ENCODE measurements at regions not wholly inside any gene's neighbourhood (a gene's known extent, or its start where the extent isn't known, plus 50 kb on each side); places are given as distances from the start of the nearest gene placed in this dataset.

DNA sequence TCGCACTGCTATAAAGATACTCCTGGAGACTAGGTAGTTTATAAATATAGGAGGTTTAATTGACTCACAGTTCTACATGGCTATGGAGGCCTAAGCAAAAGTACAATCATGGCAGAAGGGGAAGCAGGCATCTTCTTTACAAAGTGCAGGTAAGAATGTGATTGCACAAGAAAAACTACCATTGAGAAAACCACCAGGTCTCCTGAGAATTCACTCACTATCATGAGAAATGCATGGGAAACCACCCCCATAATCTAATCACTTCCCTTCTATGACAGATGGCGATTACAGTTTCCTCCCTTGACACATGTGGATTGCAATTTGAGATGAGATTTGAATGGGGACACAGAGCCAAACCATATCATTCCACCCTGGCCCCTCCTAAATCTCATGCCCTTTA is 121.2 kb upstream of the ST8SIA4 start:
- dilution Hi-C loops (cut with MboI; ENCODE audit: extremely low pct_ligation_motif_present, low sequenced_read_pairs) (no loop called here), intact Hi-C loops (cut with micrococcal nuclease) (no loop called here)
- Histone ChIP-seq H2AFZ (ENCODE audit: low read depth, low read length) (no peak overlapping the region), H3K27me3 (ENCODE audit: control insufficient read depth in 2 of 2, insufficient read depth in 2 of 2, low read length in 2 of 2) (no peaks in the 10 kb centered on the region), H3K4me2 (ENCODE audit: insufficient read depth, low read length) (no peak overlapping the region), H3K4me1 (ENCODE audit: control insufficient read depth, extremely low read depth, insufficient read depth, low read length) (no peaks in the 10 kb centered on the region), H3K36me3 (ENCODE audit: control insufficient read depth in 2 of 2, extremely low read depth in 1 of 2, insufficient read depth in 2 of 2, low read length in 2 of 2) (no peaks in the 10 kb centered on the region), H4K20me1 (replicated peaks; ENCODE audit: control insufficient read depth, extremely low read depth, insufficient read depth, low read length) (no peaks in the 10 kb centered on the region), H3K4me3 (replicated peaks in 1 of 3; ENCODE audit: insufficient read depth in 1 of 3, low read depth in 1 of 3, low read length in 3 of 3) (no peak overlapping the region), H3K27ac (ENCODE audit: insufficient read depth, low read depth, low read length) (no peak overlapping the region), H3K79me2 (ENCODE audit: control insufficient read depth, insufficient read depth, low read length) (no peaks in the 10 kb centered on the region), H3K9me3 (replicated peaks; ENCODE audit: control insufficient read depth, insufficient read depth, low read length) (no peaks in the 10 kb centered on the region), H3K9me1 (replicated peaks; ENCODE audit: control insufficient read depth, extremely low read depth, insufficient read depth, low read length) (no peaks in the 10 kb centered on the region), H3K9ac (replicated peaks; ENCODE audit: extremely low read depth, insufficient read depth, low read length) (no peak overlapping the region)
- no TSS peak for BruUV-seq (replicated peaks)
- no peak for DNase-seq (ENCODE audit: low read depth, low spot score)
- CTCF ChIA-PET, result no interaction called here
- TF ChIP-seq, protein P1, sequence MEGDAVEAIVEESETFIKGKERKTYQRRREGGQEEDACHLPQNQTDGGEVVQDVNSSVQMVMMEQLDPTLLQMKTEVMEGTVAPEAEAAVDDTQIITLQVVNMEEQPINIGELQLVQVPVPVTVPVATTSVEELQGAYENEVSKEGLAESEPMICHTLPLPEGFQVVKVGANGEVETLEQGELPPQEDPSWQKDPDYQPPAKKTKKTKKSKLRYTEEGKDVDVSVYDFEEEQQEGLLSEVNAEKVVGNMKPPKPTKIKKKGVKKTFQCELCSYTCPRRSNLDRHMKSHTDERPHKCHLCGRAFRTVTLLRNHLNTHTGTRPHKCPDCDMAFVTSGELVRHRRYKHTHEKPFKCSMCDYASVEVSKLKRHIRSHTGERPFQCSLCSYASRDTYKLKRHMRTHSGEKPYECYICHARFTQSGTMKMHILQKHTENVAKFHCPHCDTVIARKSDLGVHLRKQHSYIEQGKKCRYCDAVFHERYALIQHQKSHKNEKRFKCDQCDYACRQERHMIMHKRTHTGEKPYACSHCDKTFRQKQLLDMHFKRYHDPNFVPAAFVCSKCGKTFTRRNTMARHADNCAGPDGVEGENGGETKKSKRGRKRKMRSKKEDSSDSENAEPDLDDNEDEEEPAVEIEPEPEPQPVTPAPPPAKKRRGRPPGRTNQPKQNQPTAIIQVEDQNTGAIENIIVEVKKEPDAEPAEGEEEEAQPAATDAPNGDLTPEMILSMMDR (IDR thresholded peaks at IDR 0.05; ENCODE audit: extremely low read depth in 1 of 2, insufficient read depth in 1 of 2, low read depth in 1 of 2, low read length in 2 of 2), result no peak
- TF ChIP-seq MYC (IDR thresholded peaks at IDR 0.05; ENCODE audit: low read depth, low read length), result no peak
- TF ChIP-seq, protein P2, sequence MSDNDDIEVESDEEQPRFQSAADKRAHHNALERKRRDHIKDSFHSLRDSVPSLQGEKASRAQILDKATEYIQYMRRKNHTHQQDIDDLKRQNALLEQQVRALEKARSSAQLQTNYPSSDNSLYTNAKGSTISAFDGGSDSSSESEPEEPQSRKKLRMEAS (IDR thresholded peaks at IDR 0.05; ENCODE audit: insufficient read depth, insufficient read length), result no peak
- TF ChIP-seq JUN (IDR thresholded peaks at IDR 0.05; ENCODE audit: borderline replicate concordance, insufficient read depth, insufficient read length, low read depth), result no peak
- no peak for TF ChIP-seq FOS (IDR thresholded peaks at IDR 0.05; ENCODE audit: borderline replicate concordance, insufficient read depth, low read length)
- TF ChIP-seq POLR2A (IDR thresholded peaks at IDR 0.05; ENCODE audit: low read depth, low read length), result no peak
- no peak for TF ChIP-seq POLR2AphosphoS5 (IDR thresholded peaks at IDR 0.05; ENCODE audit: insufficient read depth, low read depth, low read length)
- TF ChIP-seq EZH2 (IDR thresholded peaks at IDR 0.05; ENCODE audit: borderline replicate concordance, low read depth, low read length, severe bottlenecking), result no peak
- no peak for TF ChIP-seq GATA2 (IDR thresholded peaks at IDR 0.05; ENCODE audit: insufficient read depth, insufficient read length, low read depth, low read length)
- POLR2A ChIA-PET, result no interaction called here
- no peak for FAIRE-seq
